Smooth muscle cell (in vitro differentiated cells): ENCODE measurements at regions not wholly inside any gene's neighbourhood (a gene's known extent, or its start where the extent isn't known, plus 50 kb on each side); places are given as distances from the start of the nearest gene placed in this dataset.
A peak's percentile ranks its signal among the peaks of the same experiment; 100 is the strongest.

ENCODE experiments used
- DNase-seq: peaks from one replicate; lab custom pipeline; 2025; ENCODE audit not compliant: unreplicated experiment; lab: John Stamatoyannopoulos, UW
- H2AFZ ChIP-seq: fragments of 200-600 bp; sonication (generic); 2 replicates; pipeline ENCODE4 v1.6.0; 2016; ENCODE audit warnings: antibody characterized with exemption, low read depth, mild to moderate bottlenecking
- H3F3A ChIP-seq: fragments of 200-600 bp; sonication (generic); 2 replicates; pipeline ENCODE4 v1.6.0; 2017; ENCODE audit warnings: antibody characterized with exemption, low read depth
- H3K27ac ChIP-seq: fragments of 200-600 bp; sonication (generic); 2 replicates; pipeline ENCODE4 v1.5.1; 2016; ENCODE audit warnings: low read depth, mild to moderate bottlenecking
- H3K27me3 ChIP-seq: fragments of 200-600 bp; sonication (generic); 2 replicates; pipeline ENCODE4 v1.6.1; 2016; ENCODE audit warnings: low read depth, mild to moderate bottlenecking
- H3K36me3 ChIP-seq: fragments of 200-600 bp; sonication (generic); 2 replicates; pipeline ENCODE4 v1.5.1; 2016; ENCODE audit warnings: low read depth
- H3K4me1 ChIP-seq: fragments of 200-600 bp; sonication (generic); 2 replicates; pipeline ENCODE4 v1.5.1; 2016; ENCODE audit warnings: low read depth
- H3K4me2 ChIP-seq: fragments of 200-600 bp; sonication (generic); 2 replicates; pipeline ENCODE4 v1.6.0; 2016; ENCODE audit warnings: mild to moderate bottlenecking
- H3K4me3 ChIP-seq: fragments of 200-600 bp; sonication (generic); 2 replicates; pipeline ENCODE4 v1.5.1; 2016; ENCODE audit warnings: mild to moderate bottlenecking
- H3K79me2 ChIP-seq: fragments of 200-600 bp; sonication (generic); 2 replicates; pipeline ENCODE4 v1.6.0; 2016; ENCODE audit warnings: low read depth, mild to moderate bottlenecking
- H3K9ac ChIP-seq: fragments of 200-600 bp; sonication (generic); 2 replicates; pipeline ENCODE4 v1.6.0; 2016; ENCODE audit warnings: low read depth
- H3K9me3 ChIP-seq: fragments of 200-600 bp; sonication (generic); replicated peaks from 2 replicates; pipeline ENCODE4 v1.5.1; 2016; ENCODE audit warnings: low read depth
- H4K20me1 ChIP-seq: fragments of 200-600 bp; sonication (generic); 2 replicates; pipeline ENCODE4 v1.6.0; 2016; ENCODE audit warnings: low read depth
- CTCF ChIP-seq: fragments of 200-600 bp; sonication (generic); IDR thresholded peaks from 2 replicates; pipeline ENCODE4 v1.5.1; 2017; ENCODE audit warnings: borderline replicate concordance, mild to moderate bottlenecking, antibody characterized with exemption; ENCODE audit not compliant: insufficient read depth, poor library complexity, severe bottlenecking
- WGBS: methylation state at CpG from one replicate; pipeline ENCODE4 v1.1.7; 2016; ENCODE audit warnings: low lambda C conversion rate; 5-methylcytosine and 5-hydroxymethylcytosine counted together

GRCh38 chr6:120908767-120909166 lies 425.5 kb downstream of the TBC1D32 start:
- H3K4me1 ChIP-seq = peaks cover 2% of the 10 kb centered on the region
- no peak overlapping the region for H2AFZ ChIP-seq
- no peaks in the 10 kb centered on the region for H4K20me1 ChIP-seq
- H3K9ac ChIP-seq = no peak overlapping the region
- H3K27me3 ChIP-seq = no peaks in the 10 kb centered on the region
- no peak for TF ChIP-seq CTCF
- H3K4me2 ChIP-seq = no peak overlapping the region
- no peak overlapping the region for H3K27ac ChIP-seq
- H3K9me3 ChIP-seq = no peaks in the 10 kb centered on the region
- WGBS = 84% methylated on average over 5 of the region's 5 CpGs
- H3K36me3 ChIP-seq = no peaks in the 10 kb centered on the region
- H3K4me3 ChIP-seq = no peak overlapping the region
- H3K79me2 ChIP-seq = no peaks in the 10 kb centered on the region
- DNase-seq = no peak
- no peaks in the 10 kb centered on the region for H3F3A ChIP-seq

GRCh38 chr6:120903836-120904235 lies 430.4 kb downstream of the TBC1D32 start:
- H3K4me3 ChIP-seq = no peak overlapping the region
- 30% methylated on average over 2 of the region's 2 CpGs for WGBS
- H4K20me1 ChIP-seq = no peaks in the 10 kb centered on the region
- no peak overlapping the region for H2AFZ ChIP-seq
- no peaks in the 10 kb centered on the region for H3K27me3 ChIP-seq
- H3K27ac ChIP-seq = no peak overlapping the region
- H3K79me2 ChIP-seq = no peaks in the 10 kb centered on the region
- peak overlapping the region; percentile 15 for H3K4me2 ChIP-seq
- H3F3A ChIP-seq = no peaks in the 10 kb centered on the region
- DNase-seq = no peak
- no peaks in the 10 kb centered on the region for H3K36me3 ChIP-seq
- peaks cover 9% of the 10 kb centered on the region for H3K4me1 ChIP-seq
- no peak overlapping the region for H3K9ac ChIP-seq
- H3K9me3 ChIP-seq = no peaks in the 10 kb centered on the region
- no peak for TF ChIP-seq CTCF

GRCh38 chr6:120899932-120900331 lies 434.3 kb downstream of the TBC1D32 start:
- no peak overlapping the region for H2AFZ ChIP-seq
- no peaks in the 10 kb centered on the region for H3K79me2 ChIP-seq
- no peaks in the 10 kb centered on the region for H4K20me1 ChIP-seq
- no peaks in the 10 kb centered on the region for H3K27me3 ChIP-seq
- no peak overlapping the region for H3K27ac ChIP-seq
- H3K4me3 ChIP-seq = no peak overlapping the region
- no peak overlapping the region for H3K9ac ChIP-seq
- peaks cover 9% of the 10 kb centered on the region for H3K4me1 ChIP-seq
- no peak for TF ChIP-seq CTCF
- H3K9me3 ChIP-seq = no peaks in the 10 kb centered on the region
- no peaks in the 10 kb centered on the region for H3F3A ChIP-seq
- H3K36me3 ChIP-seq = no peaks in the 10 kb centered on the region
- no peak for DNase-seq
- H3K4me2 ChIP-seq = no peak overlapping the region

- H3K9me3 ChIP-seq = no peaks in the 10 kb centered on the region
- no peak overlapping the region for H3K9ac ChIP-seq
- no peaks in the 10 kb centered on the region for H4K20me1 ChIP-seq
- H3K79me2 ChIP-seq = no peaks in the 10 kb centered on the region
- no peaks in the 10 kb centered on the region for H3K4me1 ChIP-seq
- H3K27me3 ChIP-seq = no peaks in the 10 kb centered on the region
- 80% methylated on average over 1 of the region's 1 CpG for WGBS
- H3K4me2 ChIP-seq = no peak overlapping the region
- TF ChIP-seq CTCF = no peak
- no peaks in the 10 kb centered on the region for H3F3A ChIP-seq
- H3K27ac ChIP-seq = no peak overlapping the region
- H2AFZ ChIP-seq = no peak overlapping the region
- H3K4me3 ChIP-seq = no peak overlapping the region
- H3K36me3 ChIP-seq = no peaks in the 10 kb centered on the region
- DNase-seq = no peak
Measured at GRCh38 chr6:120894077-120894476, 440.2 kb downstream of the TBC1D32 start.
